Heart left ventricle (tissue), 13 donors: ENCODE measurements at regions not wholly inside any gene's neighbourhood (a gene's known extent, or its start where the extent isn't known, plus 50 kb on each side); places are given as distances from the start of the nearest gene placed in this dataset.

ENCODE experiments used
- POLR2A ChIP-seq, 2 donors: fragments of 450-650 bp; IDR thresholded peaks; one replicate each; pipeline ENCODE4 v1.6.1; 2017; ENCODE audit warnings: antibody characterized with exemption in 2 of 2, mild to moderate bottlenecking in 2 of 2, moderate library complexity in 2 of 2
- TF ChIP-seq, protein P1 (sequence below), 12 donors: fragments of 200-600 bp; sonication (generic) in 4 of 12; IDR thresholded peaks; one replicate each; pipeline versions ENCODE4 v1.5.0 to v1.8.0; 2018 to 2022; ENCODE audit warnings: antibody characterized with exemption in 12 of 12, mild to moderate bottlenecking in 5 of 12
- donor health status: ischemic (EF 13 %, LVEDD 7.1; RV severe dilation, severe dysfunction).
- donor health status: DM: no; HTN: yes; CAD: no.
- donor health status: DM: no; HTN: no; CAD: no.
- donor health status: ischemic (EF 25% LVEDD 6.9; RV normal size, moderate dysfunction).
- donor health status: ischemic (EF 25% LVEDD 5.7; RV mildly dilated, moderate dysfunction).
- donor health status: ischemic (EF 35%, LVEDD 5.7; RV mildly dilated, moderate dysfunction).
- donor health status: nonischemic (EF 11% LVEDD 7.7; RV severe dilation, severe dysfunction).
- donor health status: DM: yes; HTN: yes; CAD: no.
- donor health status: PGD.
- donor health status: ischemic (EF 29% LVEDD 5.4; RV normal size, mild dysfunction).
- donor health status: nonischemic (EF 23%, LVEDD 6.1; RV moderate dilation, normal function).

DNA sequence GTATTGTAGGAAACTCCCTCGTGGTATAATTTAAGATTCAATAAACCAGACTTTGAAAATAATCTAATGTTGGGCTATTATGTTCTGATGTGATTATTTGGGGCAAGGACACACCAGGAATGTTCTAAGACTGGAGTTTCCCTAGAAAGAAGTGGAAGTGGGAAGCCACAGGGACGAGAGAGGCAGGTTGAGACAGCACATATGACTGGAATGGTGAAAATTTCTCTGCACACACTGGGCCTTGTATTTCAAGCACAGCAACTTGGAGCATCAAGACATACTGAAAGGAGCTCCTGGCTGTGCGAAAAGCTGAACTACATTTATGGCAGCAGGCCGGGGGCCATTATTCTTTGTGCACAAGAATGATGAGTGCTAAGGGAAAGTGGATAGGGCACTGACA is 98.2 kb downstream of the CETN3 start:
- TF ChIP-seq POLR2A (IDR thresholded peaks at IDR 0.05), result no peak
- TF ChIP-seq, protein P1, sequence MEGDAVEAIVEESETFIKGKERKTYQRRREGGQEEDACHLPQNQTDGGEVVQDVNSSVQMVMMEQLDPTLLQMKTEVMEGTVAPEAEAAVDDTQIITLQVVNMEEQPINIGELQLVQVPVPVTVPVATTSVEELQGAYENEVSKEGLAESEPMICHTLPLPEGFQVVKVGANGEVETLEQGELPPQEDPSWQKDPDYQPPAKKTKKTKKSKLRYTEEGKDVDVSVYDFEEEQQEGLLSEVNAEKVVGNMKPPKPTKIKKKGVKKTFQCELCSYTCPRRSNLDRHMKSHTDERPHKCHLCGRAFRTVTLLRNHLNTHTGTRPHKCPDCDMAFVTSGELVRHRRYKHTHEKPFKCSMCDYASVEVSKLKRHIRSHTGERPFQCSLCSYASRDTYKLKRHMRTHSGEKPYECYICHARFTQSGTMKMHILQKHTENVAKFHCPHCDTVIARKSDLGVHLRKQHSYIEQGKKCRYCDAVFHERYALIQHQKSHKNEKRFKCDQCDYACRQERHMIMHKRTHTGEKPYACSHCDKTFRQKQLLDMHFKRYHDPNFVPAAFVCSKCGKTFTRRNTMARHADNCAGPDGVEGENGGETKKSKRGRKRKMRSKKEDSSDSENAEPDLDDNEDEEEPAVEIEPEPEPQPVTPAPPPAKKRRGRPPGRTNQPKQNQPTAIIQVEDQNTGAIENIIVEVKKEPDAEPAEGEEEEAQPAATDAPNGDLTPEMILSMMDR (IDR thresholded peaks at IDR 0.05), result no peak
